NCI-H460 (cell line): ENCODE measurements at regions not wholly inside any gene's neighbourhood (a gene's known extent, or its start where the extent isn't known, plus 50 kb on each side); places are given as distances from the start of the nearest gene placed in this dataset.
"Not testable (repeated sequence)": the region's sequence is repeated elsewhere in the genome, so short reads cannot be mapped to it uniquely, and the experiment has no call there.

Experiments
- DNase-seq: peaks from one replicate; pipeline ENCODE4 v3.0.0-alpha.2; 2016; ENCODE audit warnings: low read depth; ENCODE audit errors: extremely low read depth

- no peak for DNase-seq
These were observed 964.9 kb downstream of the NR2F1-AS1 start for GRCh38 chr5:92616085-92616484.

- DNase-seq, result no peak
These were observed 967.5 kb downstream of the NR2F1-AS1 start for GRCh38 chr5:92613546-92613945.

- not testable (repeated sequence) for DNase-seq
These were observed 970.6 kb downstream of the NR2F1-AS1 start for GRCh38 chr5:92610435-92610834.

GRCh38 chr5:92605591-92605990, 975.4 kb downstream of the NR2F1-AS1 start:
- no peak for DNase-seq

GRCh38 chr5:92599217-92599810, 981.7 kb downstream of the NR2F1-AS1 start:
- DNase-seq, result no peak

GRCh38 chr5:92594031-92594430, 987.0 kb downstream of the NR2F1-AS1 start:
- no peak for DNase-seq

GRCh38 chr5:92588876-92589275, 992.1 kb downstream of the NR2F1-AS1 start:
- DNase-seq, result no peak

- DNase-seq, result no peak
These were observed 999.3 kb downstream of the NR2F1-AS1 start for GRCh38 chr5:92581690-92582089.

GRCh38 chr5:92581249-92581648, 999.8 kb downstream of the NR2F1-AS1 start:
- DNase-seq, result no peak

- DNase-seq, result no peak
These were observed 1000.2 kb downstream of the NR2F1-AS1 start for GRCh38 chr5:92580814-92581213.

- no peak for DNase-seq
These were observed 1007.0 kb downstream of the NR2F1-AS1 start for GRCh38 chr5:92574023-92574422.

- no peak for DNase-seq
These were observed 1012.5 kb downstream of the NR2F1-AS1 start for GRCh38 chr5:92568522-92568921.

GRCh38 chr5:92567831-92568450, 1013.1 kb downstream of the NR2F1-AS1 start:
- DNase-seq, result no peak

- no peak for DNase-seq
These were observed 1014.8 kb downstream of the NR2F1-AS1 start for GRCh38 chr5:92566113-92566786.

GRCh38 chr5:92565673-92566072, 1015.3 kb downstream of the NR2F1-AS1 start:
- no peak for DNase-seq

- no peak for DNase-seq
These were observed 1019.0 kb downstream of the NR2F1-AS1 start for GRCh38 chr5:92562065-92562464.

- no peak for DNase-seq
These were observed 1019.5 kb downstream of the NR2F1-AS1 start for GRCh38 chr5:92561411-92561959.

- DNase-seq, result peak; percentile 56
These were observed 1020.2 kb downstream of the NR2F1-AS1 start for GRCh38 chr5:92560698-92561401.

GRCh38 chr5:92559781-92560180, 1021.2 kb downstream of the NR2F1-AS1 start:
- DNase-seq, result peak; percentile 79

- no peak for DNase-seq
These were observed 1021.7 kb downstream of the NR2F1-AS1 start for GRCh38 chr5:92559331-92559730.

- DNase-seq, result no peak
These were observed 1024.3 kb downstream of the NR2F1-AS1 start for GRCh38 chr5:92556747-92557146.
